Glomerular visceral epithelial cell (primary cell): ENCODE measurements at regions not wholly inside any gene's neighbourhood (a gene's known extent, or its start where the extent isn't known, plus 50 kb on each side); places are given as distances from the start of the nearest gene placed in this dataset.

Experiments
- DNase-seq: peaks from one replicate; pipeline ENCODE4 v3.0.0-alpha.2; 2016; ENCODE audit errors: extremely low spot score

- DNase-seq: no peak
These were observed 110.0 kb upstream of the ZRANB2 start for GRCh38 chr1:71190843-71191242.

- no peak for DNase-seq
These were observed 103.6 kb upstream of the ZRANB2 start for GRCh38 chr1:71184410-71184809.

- DNase-seq: no peak
These were observed 99.2 kb upstream of the ZRANB2 start for GRCh38 chr1:71179997-71180396.

- no peak for DNase-seq
These were observed 90.1 kb upstream of the ZRANB2 start for GRCh38 chr1:71170925-71171324.

- no peak for DNase-seq
These were observed 86.7 kb upstream of the ZRANB2 start for GRCh38 chr1:71167505-71167904.

- DNase-seq: no peak
These were observed 85.6 kb upstream of the ZRANB2 start for GRCh38 chr1:71166178-71167173.

- DNase-seq: no peak
These were observed 76.9 kb upstream of the ZRANB2 start for GRCh38 chr1:71157715-71158114.

- no peak for DNase-seq
These were observed 76.3 kb upstream of the ZRANB2 start for GRCh38 chr1:71157151-71157550.

GRCh38 chr1:71156590-71156989, 75.8 kb upstream of the ZRANB2 start:
- no peak for DNase-seq

- no peak for DNase-seq
These were observed 73.6 kb upstream of the ZRANB2 start for GRCh38 chr1:71154429-71154828.

- no peak for DNase-seq
These were observed 73.0 kb upstream of the ZRANB2 start for GRCh38 chr1:71153826-71154225.

GRCh38 chr1:71147637-71148360, 67.0 kb upstream of the ZRANB2 start:
- no peak for DNase-seq

GRCh38 chr1:71135571-71135970, 54.7 kb upstream of the ZRANB2 start:
- no peak for DNase-seq
